ENCODE measurements at regions not wholly inside any gene's neighbourhood (a gene's known extent, or its start where the extent isn't known, plus 50 kb on each side); places are given as distances from the start of the nearest gene placed in this dataset.
"Not testable (repeated sequence)": the region's sequence is repeated elsewhere in the genome, so short reads cannot be mapped to it uniquely, and the experiment has no call there.

GRCh38 chr9:31730398-31730797 is 654.0 kb upstream of the ACO1 start:
- H3K4me3 ChIP-seq (ENCODE audit: low read length) = no peak overlapping the region
- TF ChIP-seq ZNF274 (IDR thresholded peaks at IDR 0.05; ENCODE audit: low read depth, low read length) = no peak

GRCh38 chr9:31733166-31733565 is 651.3 kb upstream of the ACO1 start:
- no peak for TF ChIP-seq ZNF274 (IDR thresholded peaks at IDR 0.05; ENCODE audit: low read depth, low read length)
- no peak overlapping the region for H3K4me3 ChIP-seq (ENCODE audit: low read length)

GRCh38 chr9:31736581-31737179 is 647.8 kb upstream of the ACO1 start:
- TF ChIP-seq ZNF274 (IDR thresholded peaks at IDR 0.05; ENCODE audit: low read depth, low read length) = no peak
- no peak overlapping the region for H3K4me3 ChIP-seq (ENCODE audit: low read length)

GRCh38 chr9:31740705-31741104 is 643.7 kb upstream of the ACO1 start:
- H3K4me3 ChIP-seq (ENCODE audit: low read length) = no peak overlapping the region
- no peak for TF ChIP-seq ZNF274 (IDR thresholded peaks at IDR 0.05; ENCODE audit: low read depth, low read length)

GRCh38 chr9:31744589-31744988 is 639.9 kb upstream of the ACO1 start:
- no peak for TF ChIP-seq ZNF274 (IDR thresholded peaks at IDR 0.05; ENCODE audit: low read depth, low read length)
- no peak overlapping the region for H3K4me3 ChIP-seq (ENCODE audit: low read length)

- no peak overlapping the region for H3K4me3 ChIP-seq (ENCODE audit: low read length)
- no peak for TF ChIP-seq ZNF274 (IDR thresholded peaks at IDR 0.05; ENCODE audit: low read depth, low read length)
Observed at GRCh38 chr9:31745468-31745867, 639.0 kb upstream of the ACO1 start.

- TF ChIP-seq ZNF274 (IDR thresholded peaks at IDR 0.05; ENCODE audit: low read depth, low read length) = no peak
- no peak overlapping the region for H3K4me3 ChIP-seq (ENCODE audit: low read length)
Observed at GRCh38 chr9:31745886-31746285, 638.6 kb upstream of the ACO1 start.

- no peak for TF ChIP-seq ZNF274 (IDR thresholded peaks at IDR 0.05; ENCODE audit: low read depth, low read length)
Observed at GRCh38 chr9:31753756-31754155, 630.7 kb upstream of the ACO1 start.

GRCh38 chr9:31759703-31760102 is 624.7 kb upstream of the ACO1 start:
- no peak for TF ChIP-seq ZNF274 (IDR thresholded peaks at IDR 0.05; ENCODE audit: low read depth, low read length)
- no peak overlapping the region for H3K4me3 ChIP-seq (ENCODE audit: low read length)

More at GRCh38 chr9:31753756-31754155, 630.7 kb upstream of the ACO1 start:
- no peak overlapping the region for H3K4me3 ChIP-seq (ENCODE audit: low read length)

- not testable (repeated sequence) for H3K4me3 ChIP-seq (ENCODE audit: low read length)
Observed at GRCh38 chr9:31774021-31774420, 610.4 kb upstream of the ACO1 start.

GRCh38 chr9:31774571-31774970 is 609.9 kb upstream of the ACO1 start:
- no peak overlapping the region for H3K4me3 ChIP-seq (ENCODE audit: low read length)
- no peak for TF ChIP-seq ZNF274 (IDR thresholded peaks at IDR 0.05; ENCODE audit: low read depth, low read length)

- no peak overlapping the region for H3K4me3 ChIP-seq (ENCODE audit: low read length)
- TF ChIP-seq ZNF274 (IDR thresholded peaks at IDR 0.05; ENCODE audit: low read depth, low read length) = no peak
Observed at GRCh38 chr9:31776471-31776870, 608.0 kb upstream of the ACO1 start.

- H3K4me3 ChIP-seq (ENCODE audit: low read length) = no peak overlapping the region
- no peak for TF ChIP-seq ZNF274 (IDR thresholded peaks at IDR 0.05; ENCODE audit: low read depth, low read length)
Observed at GRCh38 chr9:31783491-31783890, 601.0 kb upstream of the ACO1 start.

- no peak overlapping the region for H3K4me3 ChIP-seq (ENCODE audit: low read length)
- no peak for TF ChIP-seq ZNF274 (IDR thresholded peaks at IDR 0.05; ENCODE audit: low read depth, low read length)
Observed at GRCh38 chr9:31790720-31791119, 593.7 kb upstream of the ACO1 start.

GRCh38 chr9:31799953-31800609 is 584.4 kb upstream of the ACO1 start:
- H3K4me3 ChIP-seq (ENCODE audit: low read length) = no peak overlapping the region
- no peak for TF ChIP-seq ZNF274 (IDR thresholded peaks at IDR 0.05; ENCODE audit: low read depth, low read length)

Data from GM08714 (cell line).